Endothelial cell of umbilical vein (primary cell): ENCODE measurements at regions not wholly inside any gene's neighbourhood (a gene's known extent, or its start where the extent isn't known, plus 50 kb on each side); places are given as distances from the start of the nearest gene placed in this dataset.

Source experiments
- BruUV-seq: library from RNA; stranded (reverse); fragments of 400-500 nt; replicated peaks from 2 replicates; lab custom pipeline; 2021; lab: Mats Ljungman, UMichigan
- CTCF ChIA-PET: fragments of 300-600, 350-600 bp; sonication (Branson Sonifier 250); formaldehyde crosslinking; loops from one replicate; lab custom pipeline; 2021; ENCODE audit warnings: antibody characterized with exemption, inconsistent platforms; lab: Charles Lee
- POLR2A ChIA-PET: fragments of 300-600, 350-600 bp; sonication (Branson Sonifier 250); formaldehyde crosslinking; loops from one replicate; lab custom pipeline; 2021; ENCODE audit warnings: antibody characterized with exemption, inconsistent platforms; lab: Charles Lee
- DNase-seq: peaks from one replicate; pipeline ENCODE4 v3.0.0-alpha.2; 2011; ENCODE audit warnings: low read depth, low spot score
- FAIRE-seq: peaks from 2 replicates; lab custom pipeline; 2011; peaks lifted over from hg19 to GRCh38; lab: Jason Lieb, UNC
- H2AFZ ChIP-seq: 2 replicates; pipeline ENCODE4 v1.6.0; 2012; ENCODE audit warnings: low read depth, low read length, control low read depth, inconsistent platforms
- H3K27ac ChIP-seq: 2 replicates; pipeline ENCODE4 v1.5.1; 2011; ENCODE audit warnings: low read depth, mild to moderate bottlenecking, control low read depth, low read length, moderate library complexity; ENCODE audit not compliant: insufficient read depth
- H3K27me3 ChIP-seq, 2 experiments: 2 replicates each; pipeline versions ENCODE4 v1.6.0 to v1.6.1; 2011; ENCODE audit warnings: low read length in 2 of 2, mixed read lengths in 1 of 2; ENCODE audit not compliant: control insufficient read depth in 2 of 2, insufficient read depth in 2 of 2
- H3K36me3 ChIP-seq, 2 experiments: 2 replicates in 1 of 2; 3 replicates in 1 of 2; pipeline ENCODE4 v1.5.1; 2011; ENCODE audit warnings: low read length in 2 of 2, mild to moderate bottlenecking in 1 of 2, moderate library complexity in 1 of 2; ENCODE audit not compliant: control insufficient read depth in 2 of 2, insufficient read depth in 2 of 2; ENCODE audit errors: extremely low read depth in 1 of 2
- H3K4me1 ChIP-seq: 3 replicates; pipeline ENCODE4 v1.5.1; 2011; ENCODE audit warnings: mild to moderate bottlenecking, low read length; ENCODE audit not compliant: control insufficient read depth, insufficient read depth; ENCODE audit errors: extremely low read depth
- H3K4me2 ChIP-seq: 2 replicates; pipeline ENCODE4 v1.6.1; 2011; ENCODE audit warnings: low read length, control low read depth, mixed read lengths; ENCODE audit not compliant: insufficient read depth
- H3K4me3 ChIP-seq, 3 experiments: fragments of 200-600 bp in 1 of 3; sonication (generic), shearing (Covaris generic) in 1 of 3; replicated peaks in 1 of 3; 2 replicates each; pipeline ENCODE4 v1.5.1; 2011 to 2016; ENCODE audit warnings: control low read depth in 3 of 3, low read length in 3 of 3, mild to moderate bottlenecking in 2 of 3, inconsistent platforms in 1 of 3, low read depth in 1 of 3, moderate library complexity in 1 of 3; ENCODE audit not compliant: insufficient read depth in 1 of 3
- H3K79me2 ChIP-seq: 2 replicates; pipeline ENCODE4 v1.6.0; 2012; ENCODE audit warnings: low read length, inconsistent platforms; ENCODE audit not compliant: control insufficient read depth, insufficient read depth
- H3K9ac ChIP-seq: replicated peaks from 2 replicates; pipeline ENCODE3; 2011; ENCODE audit warnings: low read length, control low read depth; ENCODE audit not compliant: insufficient read depth; ENCODE audit errors: extremely low read depth
- H3K9me1 ChIP-seq: replicated peaks from 3 replicates; pipeline ENCODE4 v1.6.0; 2011; ENCODE audit warnings: mild to moderate bottlenecking, low read length; ENCODE audit not compliant: control insufficient read depth, insufficient read depth; ENCODE audit errors: extremely low read depth
- H3K9me3 ChIP-seq: replicated peaks from 2 replicates; pipeline ENCODE4 v1.5.1; 2012; ENCODE audit warnings: low read length, inconsistent platforms; ENCODE audit not compliant: control insufficient read depth, insufficient read depth
- H4K20me1 ChIP-seq: replicated peaks from 2 replicates; pipeline ENCODE3; 2011; ENCODE audit warnings: mild to moderate bottlenecking, low read length; ENCODE audit not compliant: control insufficient read depth, insufficient read depth; ENCODE audit errors: extremely low read depth
- EZH2 ChIP-seq: IDR thresholded peaks from 2 replicates; pipeline ENCODE4 v1.6.1; 2012; ENCODE audit warnings: borderline replicate concordance, low read depth, mild to moderate bottlenecking, moderate library complexity, low read length, inconsistent platforms; ENCODE audit not compliant: severe bottlenecking
- FOS ChIP-seq: IDR thresholded peaks from 2 replicates; pipeline ENCODE4 v1.6.1; 2011; ENCODE audit warnings: mild to moderate bottlenecking, low read length, moderate library complexity, borderline replicate concordance; ENCODE audit not compliant: insufficient read depth
- GATA2 ChIP-seq: IDR thresholded peaks from 2 replicates; pipeline ENCODE4 v1.7.0; 2011; ENCODE audit warnings: low read depth, mild to moderate bottlenecking, moderate library complexity, mixed read lengths, low read length; ENCODE audit not compliant: insufficient read length, insufficient read depth
- JUN ChIP-seq: IDR thresholded peaks from 2 replicates; pipeline ENCODE4 v1.6.1; 2011; ENCODE audit warnings: borderline replicate concordance, low read depth; ENCODE audit not compliant: insufficient read length, insufficient read depth
- MYC ChIP-seq: IDR thresholded peaks from one replicate; pipeline ENCODE4 v1.6.1; 2011; ENCODE audit warnings: mild to moderate bottlenecking, low read depth, low read length
- POLR2A ChIP-seq: IDR thresholded peaks from 2 replicates; pipeline ENCODE4 v1.6.1; 2012; ENCODE audit warnings: low read depth, mild to moderate bottlenecking, control low read depth, low read length
- POLR2AphosphoS5 ChIP-seq: IDR thresholded peaks from 2 replicates; pipeline ENCODE4 v1.6.1; 2012; ENCODE audit warnings: low read depth, mild to moderate bottlenecking, control low read depth, low read length, moderate library complexity; ENCODE audit not compliant: insufficient read depth
- dilution Hi-C: fragments of 300-500 bp; cut with MboI; formaldehyde crosslinking; loops from one replicate; pipeline ENCODE4 v1.15.0; 2019; ENCODE audit warnings: low sequenced_read_pairs; ENCODE audit not compliant: extremely low pct_ligation_motif_present
- intact Hi-C: fragments of 100-400 bp; cut with micrococcal nuclease; formaldehyde crosslinking; loops from one replicate; pipeline ENCODE4 v1.10.0; 2022
- TF ChIP-seq, protein P1 (sequence below), 2 donors: IDR thresholded peaks; 1 replicate in 1 of 2; 2 replicates in 1 of 2; pipeline ENCODE4 v1.5.1; 2011; ENCODE audit warnings: low read length in 2 of 2, mild to moderate bottlenecking in 2 of 2, moderate library complexity in 2 of 2, control low read depth in 1 of 2, inconsistent platforms in 1 of 2, low read depth in 1 of 2; ENCODE audit not compliant: insufficient read depth in 1 of 2; ENCODE audit errors: extremely low read depth in 1 of 2
- TF ChIP-seq, protein P2 (sequence below): IDR thresholded peaks from 2 replicates; pipeline ENCODE4 v1.6.1; 2011; ENCODE audit not compliant: insufficient read depth, insufficient read length

- Histone ChIP-seq H3K79me2 (no peaks in the 10 kb centered on the region), H3K9ac (no peak overlapping the region), H3K9me3 (no peaks in the 10 kb centered on the region), H3K36me3 (no peaks in the 10 kb centered on the region), H3K4me1 (no peaks in the 10 kb centered on the region), H2AFZ (no peak overlapping the region), H3K4me2 (no peak overlapping the region), H3K27ac (no peak overlapping the region), H3K27me3 (no peaks in the 10 kb centered on the region), H3K9me1 (no peaks in the 10 kb centered on the region), H3K4me3 (no peak overlapping the region), H4K20me1 (no peaks in the 10 kb centered on the region)
- no TSS peak for BruUV-seq
- DNase-seq (no peak), FAIRE-seq (no peak)
- dilution Hi-C loops = no loop called here
- ChIA-PET POLR2A (no interaction called here), CTCF (no interaction called here)
- intact Hi-C loops = no loop called here
- no peak for TF ChIP-seq POLR2A
Measured at GRCh38 chr18:43825768-43826167, 548.5 kb upstream of the SYT4 start.

DNA sequence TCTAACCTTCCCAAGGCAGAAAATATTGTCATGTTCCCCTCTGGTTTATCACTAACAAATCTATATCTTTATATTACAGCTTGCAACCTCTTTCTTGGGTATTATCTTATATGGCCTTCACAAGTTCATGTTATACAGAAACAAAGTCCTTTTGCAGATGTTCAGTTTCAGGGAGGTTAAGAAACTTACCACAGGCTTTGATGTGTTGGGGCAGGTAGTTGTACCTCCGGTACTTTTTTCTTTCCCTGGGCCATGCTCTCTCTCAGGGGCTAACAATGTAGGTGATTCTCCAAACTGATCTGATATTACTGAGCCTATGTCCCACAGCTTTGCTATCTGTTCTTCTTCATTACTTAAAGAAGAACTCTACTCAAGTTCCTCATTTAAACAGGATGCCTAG, 548.9 kb upstream of the SYT4 start:
- FAIRE-seq (no peak), DNase-seq (no peak)
- H3K27me3 ChIP-seq = no peaks in the 10 kb centered on the region
- no peaks in the 10 kb centered on the region for H3K79me2 ChIP-seq
- no peaks in the 10 kb centered on the region for H3K36me3 ChIP-seq
- H3K9me1 ChIP-seq = no peaks in the 10 kb centered on the region
- intact Hi-C loops = no loop called here
- POLR2A ChIA-PET = no interaction called here
- H3K27ac ChIP-seq = no peak overlapping the region
- H3K4me1 ChIP-seq = no peaks in the 10 kb centered on the region
- BruUV-seq = no TSS peak
- TF ChIP-seq FOS (no peak), JUN (no peak), POLR2AphosphoS5 (no peak), EZH2 (no peak), POLR2A (no peak), MYC (no peak), GATA2 (no peak)
- TF ChIP-seq, protein P1, sequence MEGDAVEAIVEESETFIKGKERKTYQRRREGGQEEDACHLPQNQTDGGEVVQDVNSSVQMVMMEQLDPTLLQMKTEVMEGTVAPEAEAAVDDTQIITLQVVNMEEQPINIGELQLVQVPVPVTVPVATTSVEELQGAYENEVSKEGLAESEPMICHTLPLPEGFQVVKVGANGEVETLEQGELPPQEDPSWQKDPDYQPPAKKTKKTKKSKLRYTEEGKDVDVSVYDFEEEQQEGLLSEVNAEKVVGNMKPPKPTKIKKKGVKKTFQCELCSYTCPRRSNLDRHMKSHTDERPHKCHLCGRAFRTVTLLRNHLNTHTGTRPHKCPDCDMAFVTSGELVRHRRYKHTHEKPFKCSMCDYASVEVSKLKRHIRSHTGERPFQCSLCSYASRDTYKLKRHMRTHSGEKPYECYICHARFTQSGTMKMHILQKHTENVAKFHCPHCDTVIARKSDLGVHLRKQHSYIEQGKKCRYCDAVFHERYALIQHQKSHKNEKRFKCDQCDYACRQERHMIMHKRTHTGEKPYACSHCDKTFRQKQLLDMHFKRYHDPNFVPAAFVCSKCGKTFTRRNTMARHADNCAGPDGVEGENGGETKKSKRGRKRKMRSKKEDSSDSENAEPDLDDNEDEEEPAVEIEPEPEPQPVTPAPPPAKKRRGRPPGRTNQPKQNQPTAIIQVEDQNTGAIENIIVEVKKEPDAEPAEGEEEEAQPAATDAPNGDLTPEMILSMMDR (IDR thresholded peaks at IDR 0.05; ENCODE audit: extremely low read depth in 1 of 2, insufficient read depth in 1 of 2, low read depth in 1 of 2, low read length in 2 of 2) = no peak
- TF ChIP-seq, protein P2, sequence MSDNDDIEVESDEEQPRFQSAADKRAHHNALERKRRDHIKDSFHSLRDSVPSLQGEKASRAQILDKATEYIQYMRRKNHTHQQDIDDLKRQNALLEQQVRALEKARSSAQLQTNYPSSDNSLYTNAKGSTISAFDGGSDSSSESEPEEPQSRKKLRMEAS = no peak
- CTCF ChIA-PET = no interaction called here
- H3K4me3 ChIP-seq = no peak overlapping the region
- H3K9ac ChIP-seq = no peak overlapping the region
- no peak overlapping the region for H3K4me2 ChIP-seq
- no peaks in the 10 kb centered on the region for H3K9me3 ChIP-seq
- no peaks in the 10 kb centered on the region for H4K20me1 ChIP-seq
- H2AFZ ChIP-seq = no peak overlapping the region
- dilution Hi-C loops = no loop called here
